CD4-positive, alpha-beta T cell (primary cell): ENCODE measurements at regions not wholly inside any gene's neighbourhood (a gene's known extent, or its start where the extent isn't known, plus 50 kb on each side); places are given as distances from the start of the nearest gene placed in this dataset.

Experiments
- ATAC-seq: fragments of 200-7000 bp; cut with Tn5 transposase; one replicate; pipeline ENCODE4 v1.10.0; 2022; ENCODE audit warnings: mild to moderate bottlenecking; ENCODE audit not compliant: poor library complexity
- CTCF ChIA-PET: fragments of 350-600 bp; sonication (Branson Sonifier 250); formaldehyde crosslinking; loops from one replicate; lab custom pipeline; 2021; ENCODE audit warnings: antibody characterized with exemption, inconsistent platforms; lab: Charles Lee
- POLR2A ChIA-PET: fragments of 350-600 bp; sonication (Branson Sonifier 250); formaldehyde crosslinking; loops from one replicate; lab custom pipeline; 2021; ENCODE audit warnings: antibody characterized with exemption, inconsistent platforms; lab: Charles Lee
- DNase-seq, 14 experiments: peaks; one replicate each; pipeline ENCODE4 v3.0.0-alpha.2; 2013 to 2020; ENCODE audit warnings: mixed read lengths in 2 of 14
- H3K27ac ChIP-seq, 2 donors: one replicate each; pipeline versions ENCODE4 v1.5.1 to v1.7.0; 2013; ENCODE audit warnings: low read length in 2 of 2, low read depth in 1 of 2, mild to moderate bottlenecking in 1 of 2
- H3K27me3 ChIP-seq, 2 experiments: 1 replicate in 1 of 2; 2 replicates in 1 of 2; pipeline versions ENCODE4 v1.6.1 to v1.7.0; 2013; ENCODE audit warnings: low read length in 2 of 2, control low read depth in 1 of 2, mild to moderate bottlenecking in 1 of 2, moderate library complexity in 1 of 2; ENCODE audit not compliant: insufficient read depth in 2 of 2, control insufficient read depth in 1 of 2
- H3K36me3 ChIP-seq: one replicate; pipeline ENCODE4 v1.6.1; 2013; ENCODE audit warnings: low read length, control low read depth; ENCODE audit not compliant: insufficient read depth
- H3K4me1 ChIP-seq: one replicate; pipeline ENCODE4 v1.6.1; 2013; ENCODE audit warnings: low read length, control low read depth; ENCODE audit not compliant: insufficient read depth
- H3K4me3 ChIP-seq: one replicate; pipeline ENCODE4 v1.5.1; 2013; ENCODE audit warnings: mild to moderate bottlenecking, low read length, moderate library complexity
- H3K9me3 ChIP-seq, 2 experiments: 1 replicate in 1 of 2; 2 replicates in 1 of 2; pipeline versions ENCODE4 v1.6.1 to v1.7.0; 2013; ENCODE audit warnings: low read length in 2 of 2, mild to moderate bottlenecking in 2 of 2, control low read depth in 1 of 2, moderate library complexity in 1 of 2; ENCODE audit not compliant: control insufficient read depth in 1 of 2, insufficient read depth in 1 of 2
- H3K27ac Mint-ChIP-seq: one replicate; pipeline ENCODE4 v1.8.0; 2020; ENCODE audit warnings: mixed read lengths
- H3K27me3 Mint-ChIP-seq: one replicate; pipeline ENCODE4 v1.8.0; 2021; ENCODE audit warnings: mixed read lengths
- H3K36me3 Mint-ChIP-seq: one replicate; pipeline ENCODE4 v1.8.0; 2021; ENCODE audit warnings: low read depth, mixed read lengths
- H3K4me1 Mint-ChIP-seq: one replicate; pipeline ENCODE4 v1.8.0; 2021; ENCODE audit warnings: low read depth, mixed read lengths
- H3K4me3 Mint-ChIP-seq: one replicate; pipeline ENCODE4 v1.8.0; 2020; ENCODE audit warnings: mild to moderate bottlenecking, mixed read lengths
- H3K9me3 Mint-ChIP-seq: one replicate; pipeline ENCODE4 v1.8.0; 2020; ENCODE audit warnings: mixed read lengths
- intact Hi-C, 2 experiments: fragments of 100-400 bp; cut with DNase I in 1 of 2; cut with micrococcal nuclease in 1 of 2; formaldehyde crosslinking; loops; one replicate each; pipeline versions ENCODE4 v1.15.1 to v1.9.0; 2023 to 2025; cut with DNase I, micrococcal nuclease
- TF ChIP-seq, protein P1 (sequence below): fragments of 200-600 bp; IDR thresholded peaks from one replicate; pipeline ENCODE4 v1.8.0; 2022; ENCODE audit warnings: antibody characterized with exemption, mild to moderate bottlenecking

DNA sequence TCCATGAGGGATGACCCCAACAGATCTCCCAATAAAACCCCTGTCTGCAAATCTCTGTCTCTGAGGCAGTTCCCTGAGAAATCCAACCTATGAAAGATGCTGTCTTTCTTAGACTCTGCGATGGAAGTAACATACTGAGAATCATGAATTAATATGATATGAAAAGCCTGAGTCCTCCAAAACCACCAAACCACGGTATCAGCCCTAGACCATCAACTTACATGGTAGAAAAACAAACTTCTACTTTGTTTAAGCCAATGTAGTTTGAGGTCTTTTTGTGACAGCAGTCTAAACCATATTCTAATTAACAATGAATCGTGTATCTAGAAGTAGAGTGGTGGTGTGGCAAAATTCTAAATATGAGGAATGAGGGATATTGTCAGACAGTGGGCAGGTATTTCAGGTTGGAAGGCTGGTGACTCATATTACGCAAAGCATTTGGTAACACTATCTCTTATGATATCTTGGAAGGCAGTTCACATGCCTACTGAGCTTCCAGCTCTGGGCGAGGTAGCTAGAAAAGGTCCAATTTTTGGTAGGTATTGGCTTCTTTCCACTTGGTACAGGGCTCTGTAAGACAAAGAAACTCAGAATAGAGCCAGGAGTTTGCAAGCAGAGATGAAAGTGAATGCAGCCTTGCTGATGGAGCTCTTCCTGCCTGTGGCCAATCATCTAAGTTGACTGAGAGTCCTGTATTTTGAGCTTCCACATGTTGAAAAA lies 215.8 kb downstream of the ZFP36L2 start:
- H3K27me3 Mint-ChIP-seq = no peaks in the 10 kb centered on the region
- ChIA-PET CTCF (interaction anchor here (0.9 kb wide), 1 partner anchor 138 kb away, joined by 3 read pairs; no protein-coding TSS in a partner anchor), POLR2A (no interaction called here)
- H3K4me1 ChIP-seq = no peaks in the 10 kb centered on the region
- H3K4me3 Mint-ChIP-seq = no peak overlapping the region
- H3K36me3 Mint-ChIP-seq = no peaks in the 10 kb centered on the region
- H3K4me1 Mint-ChIP-seq = peaks cover 13% of the 10 kb centered on the region
- no peaks in the 10 kb centered on the region for H3K9me3 Mint-ChIP-seq
- no peak overlapping the region for H3K27ac ChIP-seq
- H3K27ac Mint-ChIP-seq = no peak overlapping the region
- TF ChIP-seq, protein P1, sequence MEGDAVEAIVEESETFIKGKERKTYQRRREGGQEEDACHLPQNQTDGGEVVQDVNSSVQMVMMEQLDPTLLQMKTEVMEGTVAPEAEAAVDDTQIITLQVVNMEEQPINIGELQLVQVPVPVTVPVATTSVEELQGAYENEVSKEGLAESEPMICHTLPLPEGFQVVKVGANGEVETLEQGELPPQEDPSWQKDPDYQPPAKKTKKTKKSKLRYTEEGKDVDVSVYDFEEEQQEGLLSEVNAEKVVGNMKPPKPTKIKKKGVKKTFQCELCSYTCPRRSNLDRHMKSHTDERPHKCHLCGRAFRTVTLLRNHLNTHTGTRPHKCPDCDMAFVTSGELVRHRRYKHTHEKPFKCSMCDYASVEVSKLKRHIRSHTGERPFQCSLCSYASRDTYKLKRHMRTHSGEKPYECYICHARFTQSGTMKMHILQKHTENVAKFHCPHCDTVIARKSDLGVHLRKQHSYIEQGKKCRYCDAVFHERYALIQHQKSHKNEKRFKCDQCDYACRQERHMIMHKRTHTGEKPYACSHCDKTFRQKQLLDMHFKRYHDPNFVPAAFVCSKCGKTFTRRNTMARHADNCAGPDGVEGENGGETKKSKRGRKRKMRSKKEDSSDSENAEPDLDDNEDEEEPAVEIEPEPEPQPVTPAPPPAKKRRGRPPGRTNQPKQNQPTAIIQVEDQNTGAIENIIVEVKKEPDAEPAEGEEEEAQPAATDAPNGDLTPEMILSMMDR = no peak
- no peaks in the 10 kb centered on the region for H3K27me3 ChIP-seq
- no peak for ATAC-seq
- no peak overlapping the region for H3K4me3 ChIP-seq
- peaks cover 0 to 12% of the 10 kb centered on the region in 2 experiments for H3K9me3 ChIP-seq
- intact Hi-C loops = no loop called here
- no peak for DNase-seq
- no peaks in the 10 kb centered on the region for H3K36me3 ChIP-seq

DNA sequence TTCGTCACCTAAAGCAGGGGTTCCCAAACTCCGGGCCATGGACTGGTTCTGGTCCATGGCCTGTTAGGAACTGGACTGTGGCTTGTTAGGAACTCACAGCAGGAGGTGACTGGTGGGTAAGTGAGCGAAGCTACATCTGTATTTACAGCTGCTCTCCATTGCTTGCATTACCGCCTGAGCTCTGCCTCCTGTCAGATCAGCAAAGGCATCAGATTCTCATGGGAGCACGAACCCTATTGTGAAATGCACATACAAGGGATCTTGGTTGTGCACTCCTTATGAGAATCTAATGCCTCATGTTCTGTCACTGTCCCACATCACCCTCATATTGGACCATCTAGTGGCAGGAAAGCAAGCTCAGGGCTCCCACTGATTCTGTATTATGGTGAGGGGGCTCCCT lies 217.0 kb downstream of the ZFP36L2 start:
- Histone ChIP-seq H3K36me3 (no peaks in the 10 kb centered on the region), H3K9me3 (peaks cover 0 to 12% of the 10 kb centered on the region in 2 experiments), H3K27me3 (no peaks in the 10 kb centered on the region), H3K27ac (no peak overlapping the region), H3K4me3 (no peak overlapping the region), H3K4me1 (no peaks in the 10 kb centered on the region)
- DNase-seq (peak in 1 of 14 experiments; percentile 1), ATAC-seq (no peak)
- no peaks in the 10 kb centered on the region for H3K9me3 Mint-ChIP-seq
- peaks cover 13% of the 10 kb centered on the region for H3K4me1 Mint-ChIP-seq
- H3K27ac Mint-ChIP-seq = no peak overlapping the region
- H3K36me3 Mint-ChIP-seq = no peaks in the 10 kb centered on the region
- H3K27me3 Mint-ChIP-seq = no peaks in the 10 kb centered on the region
- TF ChIP-seq, protein P1 = no peak
- ChIA-PET CTCF (no interaction called here), POLR2A (no interaction called here)
- intact Hi-C loops = no loop called here
- no peak overlapping the region for H3K4me3 Mint-ChIP-seq

DNA sequence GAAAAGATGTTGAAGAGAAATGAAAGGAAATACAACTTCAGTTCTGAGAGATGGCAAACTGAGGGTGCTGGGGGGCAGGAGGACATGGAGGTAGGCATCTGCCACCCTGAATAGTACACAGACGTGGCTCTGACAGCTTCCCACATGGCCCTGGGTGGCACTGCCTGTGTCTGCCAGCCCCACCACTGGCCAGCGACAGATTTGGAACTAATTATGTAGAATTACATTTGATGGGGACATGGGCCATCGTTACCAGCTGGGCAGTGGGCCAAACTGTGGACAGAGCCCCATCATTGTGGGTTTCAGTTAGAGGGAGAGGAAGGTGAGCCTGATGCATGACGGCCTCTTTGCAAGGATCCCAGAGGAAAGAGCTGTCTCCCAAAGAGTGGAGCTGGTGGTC lies 216.0 kb upstream of the HAAO start:
- Mint-ChIP-seq H3K4me3 (no peak overlapping the region), H3K36me3 (no peaks in the 10 kb centered on the region), H3K27ac (no peak overlapping the region), H3K9me3 (no peaks in the 10 kb centered on the region), H3K27me3 (no peaks in the 10 kb centered on the region), H3K4me1 (peaks cover 13% of the 10 kb centered on the region)
- Histone ChIP-seq H3K27ac (no peak overlapping the region), H3K4me3 (no peak overlapping the region), H3K4me1 (no peaks in the 10 kb centered on the region), H3K27me3 (no peaks in the 10 kb centered on the region), H3K36me3 (no peaks in the 10 kb centered on the region), H3K9me3 (peaks cover 0 to 12% of the 10 kb centered on the region in 2 experiments)
- ATAC-seq = no peak
- TF ChIP-seq, protein P1 = no peak
- ChIA-PET POLR2A (no interaction called here), CTCF (no interaction called here)
- no peak for DNase-seq
- intact Hi-C loops = no loop called here
